NCI-H2107 (cell line): ENCODE measurements at regions not wholly inside any gene's neighbourhood (a gene's known extent, or its start where the extent isn't known, plus 50 kb on each side); places are given as distances from the start of the nearest gene placed in this dataset.

ENCODE experiments used
- DNase-seq: peaks from one replicate; lab custom pipeline; 2025; lab: John Stamatoyannopoulos, UW

- DNase-seq: no peak
Observed at GRCh38 chr14:96617635-96618034, 115.5 kb downstream of the PAPOLA start.

- no peak for DNase-seq
Observed at GRCh38 chr14:96622926-96623325, 120.7 kb downstream of the PAPOLA start.

DNA sequence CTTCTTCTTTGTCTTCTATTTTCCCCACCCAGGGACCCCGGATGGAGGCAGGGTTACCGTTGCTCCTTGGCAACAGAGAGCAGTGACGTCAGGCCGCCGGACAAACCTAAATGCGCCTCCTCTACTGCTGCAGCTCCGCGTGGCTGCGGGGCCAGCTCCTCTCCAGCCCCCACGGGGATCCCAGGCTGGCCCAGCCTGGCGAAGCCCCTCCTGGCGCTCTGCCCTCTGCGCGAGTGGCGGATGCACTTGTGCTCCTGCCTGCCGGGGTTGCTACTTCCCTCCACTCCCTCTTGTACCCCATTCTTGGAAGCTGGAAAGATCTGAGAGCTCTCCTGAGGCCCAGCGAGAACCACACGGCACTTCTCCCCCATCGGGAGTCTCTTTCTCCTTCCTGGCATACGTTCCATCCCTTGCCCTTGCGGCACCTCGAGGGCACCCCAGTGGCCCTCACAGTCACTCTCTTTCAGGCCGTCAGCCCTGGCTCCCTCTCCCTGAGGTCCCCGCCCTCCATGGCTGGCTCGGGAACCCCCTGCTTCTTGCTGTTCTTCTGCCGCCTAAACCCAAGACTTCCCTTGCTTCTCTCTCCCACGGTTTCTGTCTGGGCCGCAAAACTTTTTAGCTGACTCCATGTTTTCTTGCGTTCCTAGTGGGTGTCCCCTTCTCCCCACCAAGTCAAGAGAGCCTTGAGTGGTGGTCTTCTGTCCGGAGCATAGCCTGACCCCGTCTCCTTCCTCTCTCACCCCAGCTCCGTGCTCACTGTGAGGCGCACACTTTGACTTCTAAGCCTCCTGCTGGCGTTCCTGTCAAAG, 121.7 kb downstream of the PAPOLA start:
- no peak for DNase-seq

DNA sequence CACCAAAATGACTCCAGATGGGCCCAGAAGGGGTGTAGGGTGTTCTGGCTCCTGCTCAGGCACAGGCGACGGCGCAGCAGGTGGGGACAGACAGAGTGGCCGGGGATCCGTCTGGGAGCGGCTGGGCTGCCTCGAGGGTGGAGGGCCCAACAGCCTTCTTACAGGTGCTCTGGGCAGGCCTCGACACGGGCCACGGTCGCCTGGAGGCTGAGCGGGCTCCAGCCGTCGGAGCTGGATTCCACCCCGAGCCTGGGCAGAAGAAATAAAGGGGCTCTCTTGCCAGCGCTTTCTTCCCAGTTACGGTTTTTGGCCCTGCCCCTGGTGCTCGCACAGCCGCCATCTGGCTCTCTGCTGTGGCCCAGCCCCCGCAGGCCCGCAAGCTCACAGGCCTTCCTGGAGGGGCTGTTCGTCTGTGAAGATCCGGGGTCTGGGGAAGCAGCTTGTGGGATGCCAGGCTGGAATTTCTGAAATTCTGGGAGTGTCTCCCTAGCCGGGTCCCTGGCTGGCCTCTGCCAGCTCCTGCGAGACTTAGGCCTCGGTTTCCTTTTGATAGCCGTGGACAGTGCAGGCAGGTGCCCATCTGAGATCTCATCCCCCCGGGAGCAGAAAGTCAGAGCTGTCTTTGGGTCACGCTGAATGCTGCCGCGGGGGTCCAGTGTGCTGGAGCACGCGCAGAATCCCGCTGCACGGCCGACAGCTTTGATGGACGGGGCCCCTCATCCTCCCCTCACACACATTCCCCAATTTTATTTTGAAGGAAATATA, 122.7 kb downstream of the PAPOLA start:
- DNase-seq: no peak

GRCh38 chr14:96625426-96625985, 123.3 kb downstream of the PAPOLA start:
- DNase-seq: no peak

DNA sequence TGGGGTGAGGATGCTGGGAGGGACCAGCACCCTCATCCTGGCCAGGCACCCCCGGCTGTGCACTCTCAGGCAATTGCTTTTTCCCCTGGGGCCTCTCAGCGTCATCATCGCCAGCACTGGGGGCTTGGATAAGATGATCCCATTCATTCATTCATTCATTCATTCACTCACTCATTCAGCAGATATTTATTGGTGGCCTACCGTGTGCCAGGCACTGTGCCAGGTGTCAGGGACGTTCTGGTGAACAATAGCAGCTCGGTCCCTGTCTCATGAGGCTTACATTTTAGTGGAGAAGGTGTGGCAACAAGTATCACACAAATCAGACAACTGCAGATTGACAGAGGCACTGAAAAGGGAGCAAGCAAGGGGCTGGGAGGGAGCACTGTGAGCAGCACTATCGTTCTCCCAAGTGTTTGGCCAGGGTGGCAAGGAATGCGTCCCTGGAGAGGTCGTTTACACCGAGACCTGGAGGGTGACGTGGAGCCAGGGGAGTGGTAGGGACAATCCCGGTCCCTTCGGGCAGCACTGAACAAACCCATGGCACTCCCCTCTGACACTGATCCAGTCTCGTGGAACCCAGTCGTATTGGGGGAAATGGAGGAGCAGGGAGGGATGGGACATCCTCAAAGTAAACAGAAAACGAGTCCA, 124.1 kb downstream of the PAPOLA start:
- DNase-seq: no peak

DNA sequence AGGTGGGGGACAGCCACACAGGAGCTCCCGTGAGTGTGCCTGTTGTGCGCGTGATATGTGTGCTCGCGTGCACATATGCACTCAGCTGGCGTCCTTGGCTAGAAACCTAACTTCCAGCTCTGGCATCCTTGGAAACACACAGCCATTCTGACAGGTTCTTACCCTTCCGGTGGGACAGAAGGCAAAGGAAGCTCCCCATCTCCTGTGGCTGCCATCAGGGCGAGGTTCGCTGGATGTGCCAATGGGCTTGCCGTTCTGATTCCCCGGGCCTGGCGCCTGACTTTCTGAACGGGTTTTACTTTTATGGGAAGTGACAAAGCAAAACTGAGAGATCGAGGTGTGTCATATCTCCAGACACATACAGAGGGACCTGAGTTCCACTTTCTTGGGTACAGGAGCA, 124.7 kb downstream of the PAPOLA start:
- no peak for DNase-seq

GRCh38 chr14:96627386-96627785, 125.2 kb downstream of the PAPOLA start:
- DNase-seq: no peak

DNA sequence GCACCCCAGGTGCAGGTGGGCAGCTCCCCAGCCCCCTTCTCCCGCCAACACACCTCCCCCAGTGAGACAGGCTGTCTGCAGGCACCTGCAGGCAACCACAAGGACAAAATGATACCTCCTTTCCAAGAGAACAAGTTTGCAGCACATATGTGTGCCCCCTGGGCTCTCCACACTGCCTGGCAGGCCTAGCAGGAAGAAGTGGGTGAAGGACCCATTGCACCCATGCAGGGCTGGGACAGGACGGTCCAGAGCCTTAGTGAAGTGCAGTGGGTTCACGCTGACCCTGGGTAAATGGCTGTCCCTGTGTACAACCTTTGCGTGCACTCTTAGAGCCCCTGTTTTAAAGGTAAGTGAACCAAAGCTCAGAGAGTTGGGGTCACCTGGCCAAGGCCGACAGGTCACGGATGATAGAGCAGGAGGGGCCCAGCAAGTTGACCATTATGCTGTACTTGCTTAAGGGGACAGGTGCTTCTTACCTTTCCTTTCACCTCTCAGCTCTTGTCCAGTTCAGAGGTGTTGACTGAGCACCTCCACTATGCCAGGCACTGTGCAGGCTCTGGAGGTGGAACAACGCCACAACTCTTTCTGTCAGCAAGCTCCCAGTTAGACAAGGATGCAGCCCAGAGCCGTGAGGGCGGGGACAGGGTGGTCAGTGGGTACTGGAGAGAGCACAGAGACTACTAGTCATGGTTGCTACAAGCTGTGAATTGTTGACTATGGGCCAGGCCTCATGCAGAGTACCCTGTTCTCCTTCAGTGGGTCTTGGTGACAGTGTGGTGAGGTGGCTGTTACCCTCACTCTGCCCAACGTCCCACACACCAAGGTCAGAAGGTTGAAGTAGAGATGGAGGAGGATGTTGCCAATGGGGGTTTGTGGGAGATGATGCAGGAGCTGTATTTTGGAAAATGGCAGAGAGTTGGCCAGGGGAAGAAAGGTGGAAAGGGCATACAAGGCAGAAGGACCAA, 125.9 kb downstream of the PAPOLA start:
- DNase-seq: no peak

DNA sequence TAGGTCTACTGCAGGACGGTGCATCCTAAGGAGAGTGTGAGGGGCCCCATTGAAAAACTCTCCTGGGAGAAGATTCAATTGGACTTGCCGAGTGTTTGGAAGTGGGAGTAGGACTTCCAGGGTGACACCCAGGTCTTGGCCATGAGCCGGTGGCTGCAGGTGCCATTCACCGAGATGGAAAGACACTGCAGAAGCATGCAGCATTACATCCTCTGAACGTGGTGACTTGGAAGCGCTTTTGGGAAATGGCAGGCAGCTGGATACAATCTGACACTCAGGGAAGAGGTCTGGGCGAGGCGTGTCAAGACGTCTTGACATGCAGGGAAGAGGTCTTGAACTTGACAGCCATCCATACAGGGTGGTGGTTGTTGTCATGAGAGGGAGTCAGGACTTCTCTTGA, 126.9 kb downstream of the PAPOLA start:
- DNase-seq: no peak

- DNase-seq: no peak
Observed at GRCh38 chr14:96629558-96630222, 127.5 kb downstream of the PAPOLA start.

DNA sequence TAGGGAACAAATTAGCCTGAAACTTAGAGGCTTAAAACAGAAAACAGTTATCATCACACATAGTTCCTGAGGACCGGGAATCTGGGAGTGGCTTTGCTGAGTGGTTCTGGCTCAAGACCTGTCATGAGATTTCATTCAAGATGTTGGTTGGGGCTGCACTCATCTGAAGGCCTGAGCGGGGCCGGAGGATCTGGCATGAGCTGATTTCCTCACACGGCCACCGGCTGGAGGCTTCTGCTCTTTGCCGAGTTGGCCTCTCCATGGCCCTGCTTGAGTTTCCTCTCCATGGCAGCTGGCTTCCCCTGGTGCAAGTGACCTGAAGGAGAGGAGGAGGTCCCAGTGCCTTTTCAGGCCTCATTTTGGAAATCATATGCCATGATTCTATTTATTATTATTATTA, 128.1 kb downstream of the PAPOLA start:
- DNase-seq: no peak

- DNase-seq: no peak
Observed at GRCh38 chr14:96631030-96631429, 128.8 kb downstream of the PAPOLA start.

DNA sequence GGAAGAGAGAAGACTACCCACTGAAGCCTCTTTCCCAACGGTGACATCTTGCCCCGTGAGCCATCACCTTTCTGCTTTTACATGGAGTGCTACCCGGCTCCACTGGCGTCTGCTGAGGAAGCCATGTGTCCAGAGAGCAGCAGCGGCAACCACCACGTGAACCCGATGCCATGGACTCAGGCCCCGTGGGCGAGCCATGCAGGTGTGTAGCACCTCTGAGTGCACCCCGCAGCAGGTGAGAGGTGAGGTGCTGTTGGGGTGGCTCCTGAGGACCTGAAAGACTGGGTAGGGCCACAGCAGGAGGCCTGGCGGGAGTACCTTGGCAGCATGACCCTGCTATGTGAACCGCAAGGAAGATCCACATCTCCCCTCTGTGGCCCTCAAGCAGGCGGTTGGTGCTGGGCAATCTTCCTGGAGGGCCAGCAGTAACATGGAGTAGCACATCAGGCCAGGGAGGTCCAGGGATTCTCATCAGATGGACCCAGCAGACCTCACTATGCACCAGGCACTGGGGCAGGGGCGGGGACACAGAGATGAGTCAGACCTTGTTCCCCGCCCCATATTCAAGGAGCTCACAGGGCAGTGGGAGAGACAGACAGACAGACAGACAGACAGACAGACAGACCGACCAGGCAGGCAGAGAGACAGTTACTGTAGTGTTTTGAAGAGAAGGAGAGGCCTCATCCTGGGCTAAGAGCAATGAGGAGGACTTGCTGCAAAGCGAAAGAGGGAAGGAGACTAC, 129.6 kb downstream of the PAPOLA start:
- no peak for DNase-seq

DNA sequence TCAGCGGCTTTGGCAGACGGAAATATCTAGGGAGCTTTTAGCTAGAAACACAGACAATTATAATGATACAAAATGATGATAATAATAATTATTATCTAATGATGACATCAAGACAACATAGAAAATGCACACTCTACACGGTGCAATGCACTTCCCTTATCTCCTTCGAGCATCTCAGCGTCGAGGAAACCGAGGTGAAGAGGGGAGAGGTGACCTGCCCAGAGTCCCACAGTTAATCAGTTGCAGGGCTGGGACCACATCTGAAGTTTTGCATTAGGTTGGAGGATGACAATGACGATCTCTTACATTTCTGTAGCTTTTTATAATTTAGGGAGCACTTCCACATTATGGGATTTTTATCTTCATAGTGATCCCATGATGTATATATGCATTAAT, 130.2 kb downstream of the PAPOLA start:
- DNase-seq: no peak

DNA sequence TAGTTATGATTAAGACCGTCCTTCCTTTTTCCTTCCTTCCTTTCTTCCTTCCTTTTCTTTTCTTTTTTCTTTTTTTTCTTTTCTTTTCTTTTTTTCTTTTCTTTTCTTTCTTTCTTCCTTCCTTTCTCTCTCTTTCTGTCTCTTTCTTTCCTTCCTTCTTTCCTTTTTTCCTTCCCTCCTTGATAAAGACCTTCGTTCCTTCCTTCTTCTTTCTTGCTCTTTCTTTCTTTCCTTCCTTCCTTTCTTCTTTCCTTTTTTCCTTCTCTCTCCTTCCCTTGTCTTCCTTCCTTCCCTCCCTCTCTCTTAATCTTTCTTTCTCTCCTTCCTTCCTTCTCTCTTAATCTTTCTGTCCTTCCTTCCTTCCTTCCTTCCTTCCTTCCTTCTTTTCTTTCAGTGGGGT, 130.9 kb downstream of the PAPOLA start:
- no peak for DNase-seq

DNA sequence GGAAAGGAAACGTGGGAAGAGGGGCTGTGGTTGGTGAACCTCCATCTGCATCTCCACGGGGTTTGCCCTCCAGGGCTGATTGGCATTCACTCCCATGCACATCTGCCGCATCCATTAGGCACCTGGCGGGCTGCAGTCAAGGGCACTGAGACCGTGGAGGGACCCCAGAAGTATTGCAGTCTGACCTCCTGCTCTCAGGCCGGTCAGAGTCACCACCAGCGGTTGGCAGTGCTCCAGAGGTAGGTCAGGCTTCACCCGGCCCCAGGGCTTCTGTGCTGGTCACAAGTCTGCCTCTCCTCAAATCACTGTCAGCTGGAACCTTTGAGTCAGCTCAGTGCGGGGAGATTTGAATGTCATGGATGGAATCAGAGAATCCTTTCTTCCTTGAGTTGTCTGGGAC, 132.3 kb downstream of the PAPOLA start:
- no peak for DNase-seq

- DNase-seq: no peak
Observed at GRCh38 chr14:96634896-96635295, 132.7 kb downstream of the PAPOLA start.

DNA sequence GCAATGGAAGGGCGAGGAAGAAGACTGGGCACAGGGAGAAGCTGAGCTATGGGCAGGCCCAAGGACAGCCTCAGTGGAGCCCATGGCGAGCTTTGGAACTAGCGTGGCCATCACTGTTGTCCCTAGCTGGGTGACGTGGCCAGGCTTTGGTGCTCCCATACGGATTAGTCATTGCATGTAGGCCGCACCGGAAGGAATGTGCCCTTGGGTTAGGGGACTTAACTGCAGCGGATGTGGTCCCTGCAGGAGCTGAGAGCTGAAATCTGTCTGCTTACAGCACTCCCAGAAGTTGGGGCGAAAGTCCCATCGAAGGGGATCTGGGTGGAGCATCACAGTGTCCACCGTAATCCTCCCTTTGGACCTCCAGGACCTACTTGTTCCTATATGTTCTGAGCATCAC, 133.7 kb downstream of the PAPOLA start:
- no peak for DNase-seq

DNA sequence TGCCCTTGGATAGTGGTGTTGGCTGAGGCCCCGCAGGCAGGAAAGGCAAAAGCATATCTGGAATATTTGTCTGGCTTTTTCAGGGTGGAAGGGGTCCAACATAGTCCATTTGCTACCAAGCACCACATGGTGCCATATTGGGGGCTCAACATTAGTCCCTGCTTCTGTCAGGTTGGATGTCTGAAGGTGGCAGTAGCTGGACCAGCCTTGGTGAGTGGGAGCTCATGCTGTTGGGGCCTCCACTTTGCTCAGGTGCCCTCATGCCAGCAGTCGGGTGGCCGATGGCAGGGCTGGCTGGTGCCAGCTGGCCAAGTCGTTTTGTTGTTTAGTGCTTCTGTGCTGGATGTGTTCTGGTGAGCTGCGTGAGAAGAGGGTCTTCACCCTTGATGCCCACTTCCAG, 135.3 kb downstream of the PAPOLA start:
- no peak for DNase-seq
